IPS DF 6.9 (cell line): ENCODE measurements at regions not wholly inside any gene's neighbourhood (a gene's known extent, or its start where the extent isn't known, plus 50 kb on each side); places are given as distances from the start of the nearest gene placed in this dataset.

Experiments used
- DNase-seq: peaks from one replicate; pipeline ENCODE4 v3.0.0-alpha.2; 2013; ENCODE audit warnings: low read depth, low spot score
- H3K27ac ChIP-seq: one replicate; pipeline ENCODE4 v1.5.1; 2013; ENCODE audit warnings: low read length, control low read depth
- H3K27me3 ChIP-seq: 2 replicates; pipeline ENCODE4 v1.6.1; 2013; ENCODE audit warnings: mild to moderate bottlenecking, low read length; ENCODE audit not compliant: control insufficient read depth, insufficient read depth
- H3K36me3 ChIP-seq: 2 replicates; pipeline ENCODE4 v1.6.1; 2013; ENCODE audit warnings: low read length; ENCODE audit not compliant: control insufficient read depth, insufficient read depth
- H3K4me1 ChIP-seq: 2 replicates; pipeline ENCODE4 v1.6.1; 2013; ENCODE audit warnings: low read length; ENCODE audit not compliant: control insufficient read depth, insufficient read depth
- H3K4me3 ChIP-seq: 2 replicates; pipeline ENCODE4 v1.5.1; 2013; ENCODE audit warnings: mild to moderate bottlenecking, low read length
- H3K9me3 ChIP-seq: 2 replicates; pipeline ENCODE4 v1.6.1; 2013; ENCODE audit warnings: low read length, inconsistent platforms; ENCODE audit not compliant: control insufficient read depth, insufficient read depth
- WGBS: extraction: QIAGEN DNeasy Blood & Tissue Kit; methylation state at CpG from one replicate; pipeline ENCODE4 v1.1.7; 2013; ENCODE audit warnings: mixed read lengths, missing lambda C conversion rate; ENCODE audit not compliant: insufficient read length, insufficient coverage; 5-methylcytosine and 5-hydroxymethylcytosine counted together

- Histone ChIP-seq H3K4me3 (no peak overlapping the region), H3K27ac (no peak overlapping the region), H3K36me3 (no peaks in the 10 kb centered on the region), H3K4me1 (no peaks in the 10 kb centered on the region), H3K9me3 (no peaks in the 10 kb centered on the region), H3K27me3 (no peaks in the 10 kb centered on the region)
- DNase-seq: peak; percentile 27
- no CpG with 5 or more reads among the region's 3 CpGs for WGBS
These were observed 297.0 kb upstream of the ACTBL2 start for GRCh38 chr5:57779383-57780223.

- no peaks in the 10 kb centered on the region for H3K4me1 ChIP-seq
These were observed 296.0 kb upstream of the ACTBL2 start for GRCh38 chr5:57778501-57779091.

GRCh38 chr5:57777174-57777581 lies 294.6 kb upstream of the ACTBL2 start:
- no peak for DNase-seq

More at GRCh38 chr5:57778501-57779091, 296.0 kb upstream of the ACTBL2 start:
- Histone ChIP-seq H3K27me3 (no peaks in the 10 kb centered on the region), H3K36me3 (no peaks in the 10 kb centered on the region), H3K4me3 (no peak overlapping the region), H3K27ac (no peak overlapping the region), H3K9me3 (no peaks in the 10 kb centered on the region)
- WGBS: no CpG with 5 or more reads among the region's 1 CpG
- DNase-seq: no peak

GRCh38 chr5:57776035-57776434 lies 293.4 kb upstream of the ACTBL2 start:
- Histone ChIP-seq H3K36me3 (no peaks in the 10 kb centered on the region), H3K27me3 (no peaks in the 10 kb centered on the region), H3K9me3 (no peaks in the 10 kb centered on the region), H3K4me1 (no peaks in the 10 kb centered on the region), H3K4me3 (no peak overlapping the region), H3K27ac (no peak overlapping the region)
- no CpG with 5 or more reads among the region's 1 CpG for WGBS
- DNase-seq: no peak

More at GRCh38 chr5:57777174-57777581, 294.6 kb upstream of the ACTBL2 start:
- Histone ChIP-seq H3K4me1 (no peaks in the 10 kb centered on the region), H3K4me3 (no peak overlapping the region), H3K36me3 (no peaks in the 10 kb centered on the region), H3K9me3 (no peaks in the 10 kb centered on the region), H3K27ac (no peak overlapping the region), H3K27me3 (no peaks in the 10 kb centered on the region)
- whole genome bisulfite sequencing: no CpG with 5 or more reads among the region's 1 CpG

GRCh38 chr5:57774439-57774838 lies 291.8 kb upstream of the ACTBL2 start:
- no peak for DNase-seq
- WGBS: no CpG with 5 or more reads among the region's 1 CpG
- H3K4me3 ChIP-seq: no peak overlapping the region

GRCh38 chr5:57772512-57772911 lies 289.9 kb upstream of the ACTBL2 start:
- no peaks in the 10 kb centered on the region for H3K9me3 ChIP-seq
- no peak for DNase-seq
- H3K36me3 ChIP-seq: no peaks in the 10 kb centered on the region
- H3K4me3 ChIP-seq: no peak overlapping the region
- H3K27ac ChIP-seq: no peak overlapping the region
- H3K27me3 ChIP-seq: no peaks in the 10 kb centered on the region
- no peaks in the 10 kb centered on the region for H3K4me1 ChIP-seq

More at GRCh38 chr5:57774439-57774838, 291.8 kb upstream of the ACTBL2 start:
- Histone ChIP-seq H3K27me3 (no peaks in the 10 kb centered on the region), H3K36me3 (no peaks in the 10 kb centered on the region), H3K4me1 (no peaks in the 10 kb centered on the region), H3K27ac (no peak overlapping the region), H3K9me3 (no peaks in the 10 kb centered on the region)

- no peak overlapping the region for H3K4me3 ChIP-seq
- no peaks in the 10 kb centered on the region for H3K36me3 ChIP-seq
- no peaks in the 10 kb centered on the region for H3K4me1 ChIP-seq
- no peaks in the 10 kb centered on the region for H3K9me3 ChIP-seq
- DNase-seq: no peak
- H3K27ac ChIP-seq: no peak overlapping the region
- no CpG with 5 or more reads among the region's 2 CpGs for WGBS
- H3K27me3 ChIP-seq: no peaks in the 10 kb centered on the region
These were observed 287.4 kb upstream of the ACTBL2 start for GRCh38 chr5:57770039-57770438.

- whole genome bisulfite sequencing: no CpG with 5 or more reads among the region's 4 CpGs
- H3K4me1 ChIP-seq: no peaks in the 10 kb centered on the region
- no peak overlapping the region for H3K27ac ChIP-seq
- H3K36me3 ChIP-seq: no peaks in the 10 kb centered on the region
- no peak for DNase-seq
- no peaks in the 10 kb centered on the region for H3K9me3 ChIP-seq
- no peaks in the 10 kb centered on the region for H3K27me3 ChIP-seq
- no peak overlapping the region for H3K4me3 ChIP-seq
These were observed 286.1 kb upstream of the ACTBL2 start for GRCh38 chr5:57768745-57769144.

GRCh38 chr5:57764479-57765089 lies 282.0 kb upstream of the ACTBL2 start:
- Histone ChIP-seq H3K9me3 (no peaks in the 10 kb centered on the region), H3K27me3 (no peaks in the 10 kb centered on the region), H3K27ac (no peak overlapping the region), H3K36me3 (no peaks in the 10 kb centered on the region), H3K4me3 (no peak overlapping the region), H3K4me1 (no peaks in the 10 kb centered on the region)
- no peak for DNase-seq
- no CpG with 5 or more reads among the region's 4 CpGs for WGBS

GRCh38 chr5:57761513-57761912 lies 278.9 kb upstream of the ACTBL2 start:
- no peaks in the 10 kb centered on the region for H3K9me3 ChIP-seq
- H3K36me3 ChIP-seq: no peaks in the 10 kb centered on the region
- no peaks in the 10 kb centered on the region for H3K4me1 ChIP-seq
- no peak overlapping the region for H3K4me3 ChIP-seq
- H3K27me3 ChIP-seq: no peaks in the 10 kb centered on the region
- DNase-seq: no peak
- no CpG with 5 or more reads among the region's 11 CpGs for WGBS
- no peak overlapping the region for H3K27ac ChIP-seq
